Ecto neural progenitor cell (in vitro differentiated cells): ENCODE measurements at regions not wholly inside any gene's neighbourhood (a gene's known extent, or its start where the extent isn't known, plus 50 kb on each side); places are given as distances from the start of the nearest gene placed in this dataset.
"Not testable (repeated sequence)": the region's sequence is repeated elsewhere in the genome, so short reads cannot be mapped to it uniquely, and the experiment has no call there.

ENCODE experiments used
- DNase-seq: peaks from one replicate; pipeline ENCODE4 v3.0.0-alpha.2; 2018; ENCODE audit warnings: low spot score

- DNase-seq: no peak
These were observed 615.0 kb upstream of the DDX18 start for GRCh38 chr2:117199511-117199910.

- no peak for DNase-seq
These were observed 601.9 kb upstream of the DDX18 start for GRCh38 chr2:117212562-117212961.

GRCh38 chr2:117217145-117217544 lies 597.3 kb upstream of the DDX18 start:
- DNase-seq: no peak

- DNase-seq: no peak
These were observed 591.7 kb upstream of the DDX18 start for GRCh38 chr2:117222809-117223208.

GRCh38 chr2:117232305-117232704 lies 582.2 kb upstream of the DDX18 start:
- DNase-seq: no peak

GRCh38 chr2:117257362-117257761 lies 557.1 kb upstream of the DDX18 start:
- no peak for DNase-seq

- DNase-seq: no peak
These were observed 544.9 kb upstream of the DDX18 start for GRCh38 chr2:117269574-117269973.

GRCh38 chr2:117271631-117272030 lies 542.9 kb upstream of the DDX18 start:
- no peak for DNase-seq

GRCh38 chr2:117273009-117273671 lies 541.4 kb upstream of the DDX18 start:
- DNase-seq: peak; percentile 43

- DNase-seq: no peak
These were observed 521.5 kb upstream of the DDX18 start for GRCh38 chr2:117293012-117293411.

- no peak for DNase-seq
These were observed 515.0 kb upstream of the DDX18 start for GRCh38 chr2:117299451-117299850.

GRCh38 chr2:117308861-117309770 lies 505.4 kb upstream of the DDX18 start:
- DNase-seq: no peak

GRCh38 chr2:117321816-117322215 lies 492.7 kb upstream of the DDX18 start:
- DNase-seq: no peak

- no peak for DNase-seq
These were observed 491.2 kb upstream of the DDX18 start for GRCh38 chr2:117323331-117323730.

GRCh38 chr2:117330641-117331040 lies 483.9 kb upstream of the DDX18 start:
- DNase-seq: no peak

GRCh38 chr2:117335967-117336366 lies 478.5 kb upstream of the DDX18 start:
- no peak for DNase-seq

GRCh38 chr2:117336496-117336895 lies 478.0 kb upstream of the DDX18 start:
- DNase-seq: no peak

GRCh38 chr2:117337981-117338380 lies 476.5 kb upstream of the DDX18 start:
- DNase-seq: not testable (repeated sequence)

- no peak for DNase-seq
These were observed 474.5 kb upstream of the DDX18 start for GRCh38 chr2:117339980-117340379.

- no peak for DNase-seq
These were observed 472.8 kb upstream of the DDX18 start for GRCh38 chr2:117341690-117342089.

GRCh38 chr2:117342415-117342814 lies 472.1 kb upstream of the DDX18 start:
- no peak for DNase-seq

GRCh38 chr2:117349687-117350086 lies 464.8 kb upstream of the DDX18 start:
- DNase-seq: no peak

GRCh38 chr2:117351396-117351795 lies 463.1 kb upstream of the DDX18 start:
- no peak for DNase-seq
